ENCODE measurements at regions not wholly inside any gene's neighbourhood (a gene's known extent, or its start where the extent isn't known, plus 50 kb on each side); places are given as distances from the start of the nearest gene placed in this dataset.

- TF ChIP-seq EP300 (IDR thresholded peaks at IDR 0.05; ENCODE audit: low read depth in 2 of 2, low read length in 2 of 2) (no peak), EP300 (CRISPR knock-in tag; IDR thresholded peaks at IDR 0.05; ENCODE audit: borderline replicate concordance) (no peak), CHD2 (IDR thresholded peaks at IDR 0.05; ENCODE audit: low read depth, low read length) (no peak), NR2C2 (CRISPR knock-in tag; IDR thresholded peaks at IDR 0.05; ENCODE audit: borderline replicate concordance) (no peak), ZBTB21 (CRISPR knock-in tag; IDR thresholded peaks at IDR 0.05) (no peak), HCFC1 (IDR thresholded peaks at IDR 0.05; ENCODE audit: low read depth, low read length) (no peak), ZBTB40 (IDR thresholded peaks at IDR 0.05) (no peak), ZBTB40 (CRISPR knock-in tag; IDR thresholded peaks at IDR 0.05) (no peak), ZNF883 (CRISPR knock-in tag; IDR thresholded peaks at IDR 0.05; ENCODE audit: not compliant biosample characterization) (no peak), PBX2 (CRISPR knock-in tag; IDR thresholded peaks at IDR 0.05) (no peak), ZNF24 (IDR thresholded peaks at IDR 0.05) (no peak), KAT7 (CRISPR knock-in tag; IDR thresholded peaks at IDR 0.05; ENCODE audit: borderline replicate concordance) (no peak)
- TF ChIP-seq, protein P1, sequence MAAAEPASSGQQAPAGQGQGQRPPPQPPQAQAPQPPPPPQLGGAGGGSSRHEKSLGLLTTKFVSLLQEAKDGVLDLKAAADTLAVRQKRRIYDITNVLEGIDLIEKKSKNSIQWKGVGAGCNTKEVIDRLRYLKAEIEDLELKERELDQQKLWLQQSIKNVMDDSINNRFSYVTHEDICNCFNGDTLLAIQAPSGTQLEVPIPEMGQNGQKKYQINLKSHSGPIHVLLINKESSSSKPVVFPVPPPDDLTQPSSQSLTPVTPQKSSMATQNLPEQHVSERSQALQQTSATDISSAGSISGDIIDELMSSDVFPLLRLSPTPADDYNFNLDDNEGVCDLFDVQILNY (CRISPR knock-in tag; conservative IDR thresholded peaks at IDR 0.05), result no peak
- TF ChIP-seq, protein P2, sequence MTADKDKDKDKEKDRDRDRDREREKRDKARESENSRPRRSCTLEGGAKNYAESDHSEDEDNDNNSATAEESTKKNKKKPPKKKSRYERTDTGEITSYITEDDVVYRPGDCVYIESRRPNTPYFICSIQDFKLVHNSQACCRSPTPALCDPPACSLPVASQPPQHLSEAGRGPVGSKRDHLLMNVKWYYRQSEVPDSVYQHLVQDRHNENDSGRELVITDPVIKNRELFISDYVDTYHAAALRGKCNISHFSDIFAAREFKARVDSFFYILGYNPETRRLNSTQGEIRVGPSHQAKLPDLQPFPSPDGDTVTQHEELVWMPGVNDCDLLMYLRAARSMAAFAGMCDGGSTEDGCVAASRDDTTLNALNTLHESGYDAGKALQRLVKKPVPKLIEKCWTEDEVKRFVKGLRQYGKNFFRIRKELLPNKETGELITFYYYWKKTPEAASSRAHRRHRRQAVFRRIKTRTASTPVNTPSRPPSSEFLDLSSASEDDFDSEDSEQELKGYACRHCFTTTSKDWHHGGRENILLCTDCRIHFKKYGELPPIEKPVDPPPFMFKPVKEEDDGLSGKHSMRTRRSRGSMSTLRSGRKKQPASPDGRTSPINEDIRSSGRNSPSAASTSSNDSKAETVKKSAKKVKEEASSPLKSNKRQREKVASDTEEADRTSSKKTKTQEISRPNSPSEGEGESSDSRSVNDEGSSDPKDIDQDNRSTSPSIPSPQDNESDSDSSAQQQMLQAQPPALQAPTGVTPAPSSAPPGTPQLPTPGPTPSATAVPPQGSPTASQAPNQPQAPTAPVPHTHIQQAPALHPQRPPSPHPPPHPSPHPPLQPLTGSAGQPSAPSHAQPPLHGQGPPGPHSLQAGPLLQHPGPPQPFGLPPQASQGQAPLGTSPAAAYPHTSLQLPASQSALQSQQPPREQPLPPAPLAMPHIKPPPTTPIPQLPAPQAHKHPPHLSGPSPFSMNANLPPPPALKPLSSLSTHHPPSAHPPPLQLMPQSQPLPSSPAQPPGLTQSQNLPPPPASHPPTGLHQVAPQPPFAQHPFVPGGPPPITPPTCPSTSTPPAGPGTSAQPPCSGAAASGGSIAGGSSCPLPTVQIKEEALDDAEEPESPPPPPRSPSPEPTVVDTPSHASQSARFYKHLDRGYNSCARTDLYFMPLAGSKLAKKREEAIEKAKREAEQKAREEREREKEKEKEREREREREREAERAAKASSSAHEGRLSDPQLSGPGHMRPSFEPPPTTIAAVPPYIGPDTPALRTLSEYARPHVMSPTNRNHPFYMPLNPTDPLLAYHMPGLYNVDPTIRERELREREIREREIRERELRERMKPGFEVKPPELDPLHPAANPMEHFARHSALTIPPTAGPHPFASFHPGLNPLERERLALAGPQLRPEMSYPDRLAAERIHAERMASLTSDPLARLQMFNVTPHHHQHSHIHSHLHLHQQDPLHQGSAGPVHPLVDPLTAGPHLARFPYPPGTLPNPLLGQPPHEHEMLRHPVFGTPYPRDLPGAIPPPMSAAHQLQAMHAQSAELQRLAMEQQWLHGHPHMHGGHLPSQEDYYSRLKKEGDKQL (CRISPR knock-in tag; IDR thresholded peaks at IDR 0.05; ENCODE audit: low read depth), result no peak
Measured at GRCh38 chr14:38431156-38431555, 175.3 kb upstream of the CLEC14A start.

Measured in HepG2 (cell line).